Globus pallidus (tissue), 1 donor: ENCODE measurements at regions not wholly inside any gene's neighbourhood (a gene's known extent, or its start where the extent isn't known, plus 50 kb on each side); places are given as distances from the start of the nearest gene placed in this dataset.
"Not testable (repeated sequence)": the region's sequence is repeated elsewhere in the genome, so short reads cannot be mapped to it uniquely, and the experiment has no call there.

Experiments
- DNase-seq: peaks from one replicate; pipeline ENCODE4 v3.0.0-alpha.2; 2015; ENCODE audit warnings: low spot score

GRCh38 chr11:114942207-114942606 is 263.9 kb downstream of the NXPE2 start:
- DNase-seq = no peak

- no peak for DNase-seq
Measured at GRCh38 chr11:114949614-114950351, 271.5 kb downstream of the NXPE2 start.

- no peak for DNase-seq
Measured at GRCh38 chr11:114953039-114953438, 274.7 kb downstream of the NXPE2 start.

GRCh38 chr11:114955923-114956322 is 277.6 kb downstream of the NXPE2 start:
- DNase-seq = no peak

GRCh38 chr11:114956566-114956965 is 278.2 kb downstream of the NXPE2 start:
- DNase-seq = no peak

GRCh38 chr11:114959953-114960505 is 281.7 kb downstream of the NXPE2 start:
- no peak for DNase-seq

GRCh38 chr11:114960819-114961218 is 282.5 kb downstream of the NXPE2 start:
- DNase-seq = not testable (repeated sequence)

GRCh38 chr11:114964676-114965214 is 286.4 kb downstream of the NXPE2 start:
- DNase-seq = no peak

- DNase-seq = no peak
Measured at GRCh38 chr11:114970927-114971645, 292.8 kb downstream of the NXPE2 start.

- DNase-seq = no peak
Measured at GRCh38 chr11:114972105-114972504, 293.8 kb downstream of the NXPE2 start.

- DNase-seq = no peak
Measured at GRCh38 chr11:114977651-114978050, 299.3 kb downstream of the NXPE2 start.

GRCh38 chr11:114982141-114982540 is 303.8 kb downstream of the NXPE2 start:
- no peak for DNase-seq

- no peak for DNase-seq
Measured at GRCh38 chr11:114984611-114985163, 306.4 kb downstream of the NXPE2 start.

GRCh38 chr11:114986365-114986764 is 308.0 kb downstream of the NXPE2 start:
- DNase-seq = no peak

- DNase-seq = no peak
Measured at GRCh38 chr11:114987186-114987760, 308.9 kb downstream of the NXPE2 start.

- DNase-seq = no peak
Measured at GRCh38 chr11:114988644-114989043, 310.3 kb downstream of the NXPE2 start.

GRCh38 chr11:114989536-114989935 is 311.2 kb downstream of the NXPE2 start:
- no peak for DNase-seq

- no peak for DNase-seq
Measured at GRCh38 chr11:115005663-115006062, 327.3 kb downstream of the NXPE2 start.

GRCh38 chr11:115007851-115008250 is 329.5 kb downstream of the NXPE2 start:
- DNase-seq = no peak

- no peak for DNase-seq
Measured at GRCh38 chr11:115008799-115009198, 330.5 kb downstream of the NXPE2 start.

GRCh38 chr11:115017529-115017928 is 339.2 kb downstream of the NXPE2 start:
- DNase-seq = no peak

GRCh38 chr11:115030166-115030565 is 351.8 kb downstream of the NXPE2 start:
- DNase-seq = no peak
